ENCODE measurements at regions not wholly inside any gene's neighbourhood (a gene's known extent, or its start where the extent isn't known, plus 50 kb on each side); places are given as distances from the start of the nearest gene placed in this dataset.

- H3K9me3 ChIP-seq (ENCODE audit: control insufficient read depth, low read depth, low read length): no peaks in the 10 kb centered on the region
- H4K20me1 ChIP-seq (ENCODE audit: control insufficient read depth, extremely low read depth, insufficient read depth, low read length): no peaks in the 10 kb centered on the region
- no peaks in the 10 kb centered on the region for H3K36me3 ChIP-seq (ENCODE audit: control insufficient read depth in 2 of 2, extremely low read depth in 1 of 2, insufficient read depth in 2 of 2, low read length in 2 of 2)
- H2AFZ ChIP-seq (ENCODE audit: control insufficient read depth, low read length): no peak overlapping the region
- no peaks in the 10 kb centered on the region for H3K27me3 ChIP-seq (ENCODE audit: control insufficient read depth, extremely low read depth, insufficient read depth, low read length)
- TF ChIP-seq CTCF (optimal IDR thresholded peaks at IDR 0.05 in 1 of 3, IDR thresholded peaks at IDR 0.05 in 1 of 3, conservative IDR thresholded peaks at IDR 0.05 in 1 of 3; ENCODE audit: extremely low read depth in 1 of 3, insufficient read depth in 2 of 3, low read length in 3 of 3) (no peak), EZH2 (IDR thresholded peaks at IDR 0.05; ENCODE audit: low read length) (no peak)
- H3K79me2 ChIP-seq (ENCODE audit: control insufficient read depth, insufficient read depth, low read length): no peaks in the 10 kb centered on the region
- no peak overlapping the region for H3K9ac ChIP-seq (ENCODE audit: control insufficient read depth, extremely low read depth, insufficient read depth, low read length)
- H3K9me1 ChIP-seq (ENCODE audit: control insufficient read depth, extremely low read depth, insufficient read depth, low read length): no peaks in the 10 kb centered on the region
- no peak overlapping the region for H3K27ac ChIP-seq (ENCODE audit: control insufficient read depth, insufficient read depth, low read length)
- FAIRE-seq: no peak
- dilution Hi-C loops (cut with MboI; ENCODE audit: extremely low pct_ligation_motif_present, low sequenced_read_pairs): no loop called here
- no peak for DNase-seq (ENCODE audit: low read depth, low spot score)
- no peak overlapping the region for H3K4me3 ChIP-seq (ENCODE audit: control insufficient read depth in 2 of 3, extremely low read depth in 1 of 3, insufficient read depth in 2 of 3, low read depth in 1 of 3, low read length in 3 of 3)
- H3K4me1 ChIP-seq (ENCODE audit: control insufficient read depth, extremely low read depth, insufficient read depth, low read length): no peaks in the 10 kb centered on the region
- H3K4me2 ChIP-seq (ENCODE audit: control insufficient read depth, extremely low read depth, insufficient read depth, low read depth, low read length): no peak overlapping the region
Measured at GRCh38 chr18:65415098-65415497, 335.7 kb upstream of the CDH7 start.

- no peaks in the 10 kb centered on the region for H3K9me3 ChIP-seq (ENCODE audit: control insufficient read depth, low read depth, low read length)
- no peak overlapping the region for H3K4me3 ChIP-seq (ENCODE audit: control insufficient read depth in 2 of 3, extremely low read depth in 1 of 3, insufficient read depth in 2 of 3, low read depth in 1 of 3, low read length in 3 of 3)
- DNase-seq (ENCODE audit: low read depth, low spot score) (no peak), FAIRE-seq (no peak)
- H3K27me3 ChIP-seq (ENCODE audit: control insufficient read depth, extremely low read depth, insufficient read depth, low read length): no peaks in the 10 kb centered on the region
- dilution Hi-C loops (cut with MboI; ENCODE audit: extremely low pct_ligation_motif_present, low sequenced_read_pairs): no loop called here
- no peaks in the 10 kb centered on the region for H3K36me3 ChIP-seq (ENCODE audit: control insufficient read depth in 2 of 2, extremely low read depth in 1 of 2, insufficient read depth in 2 of 2, low read length in 2 of 2)
- no peak overlapping the region for H3K4me2 ChIP-seq (ENCODE audit: control insufficient read depth, extremely low read depth, insufficient read depth, low read depth, low read length)
- no peaks in the 10 kb centered on the region for H4K20me1 ChIP-seq (ENCODE audit: control insufficient read depth, extremely low read depth, insufficient read depth, low read length)
- no peak for TF ChIP-seq EZH2 (IDR thresholded peaks at IDR 0.05; ENCODE audit: low read length)
- no peak for TF ChIP-seq CTCF (optimal IDR thresholded peaks at IDR 0.05 in 1 of 3, IDR thresholded peaks at IDR 0.05 in 1 of 3, conservative IDR thresholded peaks at IDR 0.05 in 1 of 3; ENCODE audit: extremely low read depth in 1 of 3, insufficient read depth in 2 of 3, low read length in 3 of 3)
- no peaks in the 10 kb centered on the region for H3K4me1 ChIP-seq (ENCODE audit: control insufficient read depth, extremely low read depth, insufficient read depth, low read length)
- H2AFZ ChIP-seq (ENCODE audit: control insufficient read depth, low read length): no peak overlapping the region
- H3K9me1 ChIP-seq (ENCODE audit: control insufficient read depth, extremely low read depth, insufficient read depth, low read length): no peaks in the 10 kb centered on the region
- no peak overlapping the region for H3K9ac ChIP-seq (ENCODE audit: control insufficient read depth, extremely low read depth, insufficient read depth, low read length)
- H3K27ac ChIP-seq (ENCODE audit: control insufficient read depth, insufficient read depth, low read length): no peak overlapping the region
- H3K79me2 ChIP-seq (ENCODE audit: control insufficient read depth, insufficient read depth, low read length): no peaks in the 10 kb centered on the region
Measured at GRCh38 chr18:65414501-65414900, 336.3 kb upstream of the CDH7 start.

All from keratinocyte (primary cell).